GM12878 (cell line): ENCODE measurements at regions not wholly inside any gene's neighbourhood (a gene's known extent, or its start where the extent isn't known, plus 50 kb on each side); places are given as distances from the start of the nearest gene placed in this dataset.

ENCODE experiments used
- ATAC-seq: fragments of 200-7000 bp; cut with Tn5 transposase; 3 replicates; pipeline ENCODE4 v1.9.1; 2020; ENCODE audit warnings: mild to moderate bottlenecking, moderate library complexity
- BruUV-seq: library from RNA; stranded (reverse); fragments of 400-500 nt; replicated peaks from 2 replicates; lab custom pipeline; 2021; lab: Mats Ljungman, UMichigan
- CTCF ChIA-PET: fragments of 300-600 bp; sonication (Branson Sonifier 250); formaldehyde crosslinking; extraction: SDS; loops from one replicate; lab custom pipeline; 2021; ENCODE audit warnings: inconsistent platforms; lab: Yijun Ruan, JAX
- POLR2A ChIA-PET: fragments of 350-600 bp; formaldehyde crosslinking; extraction: SDS; loops from one replicate; lab custom pipeline; 2021; ENCODE audit warnings: inconsistent platforms; lab: Charles Lee
- RAD21 ChIA-PET: fragments of 300-600 bp; sonication (Branson Sonifier 250); formaldehyde crosslinking; loops from one replicate; lab custom pipeline; 2023; ENCODE audit warnings: antibody characterized with exemption; ENCODE audit not compliant: unreplicated experiment; lab: Charles Lee
- SMC1A ChIA-PET: fragments of 300-600 bp; sonication (Branson Sonifier 250); formaldehyde crosslinking; loops from one replicate; lab custom pipeline; 2023; ENCODE audit not compliant: unreplicated experiment, uncharacterized antibody; lab: Charles Lee
- DNase-seq: peaks from one replicate; pipeline ENCODE4 v3.0.0-alpha.2; 2011; ENCODE audit warnings: low read depth, low spot score
- FAIRE-seq: peaks from 3 replicates; lab custom pipeline; 2011; peaks lifted over from hg19 to GRCh38; lab: Jason Lieb, UNC
- H2AFZ ChIP-seq: 2 replicates; pipeline ENCODE4 v1.6.0; 2011; ENCODE audit warnings: low read depth, low read length, control low read depth; ENCODE audit not compliant: control insufficient read depth
- H3K27ac ChIP-seq: 2 replicates; pipeline ENCODE4 v1.5.1; 2011; ENCODE audit warnings: control low read depth; ENCODE audit not compliant: control insufficient read depth, insufficient read depth
- H3K27me3 ChIP-seq, 2 experiments: replicated peaks in 1 of 2; 2 replicates each; pipeline versions ENCODE4 v1.6.0 to v1.6.1; 2011; ENCODE audit warnings: low read length in 1 of 2; ENCODE audit not compliant: control insufficient read depth in 2 of 2, insufficient read depth in 2 of 2
- H3K36me3 ChIP-seq, 2 experiments: 2 replicates each; pipeline ENCODE4 v1.5.1; 2011; ENCODE audit warnings: low read length in 1 of 2; ENCODE audit not compliant: control insufficient read depth in 2 of 2, insufficient read depth in 2 of 2
- H3K4me1 ChIP-seq: 2 replicates; pipeline ENCODE4 v1.6.1; 2011; ENCODE audit warnings: mild to moderate bottlenecking, low read length, moderate library complexity, mixed read lengths; ENCODE audit not compliant: control insufficient read depth, insufficient read depth
- H3K4me2 ChIP-seq: 2 replicates; pipeline ENCODE4 v1.6.0; 2011; ENCODE audit warnings: control low read depth; ENCODE audit not compliant: control insufficient read depth, insufficient read depth
- H3K4me3 ChIP-seq: fragments of 200-600 bp; sonication (generic); 2 replicates; pipeline ENCODE4 v1.5.1; 2016
- H3K79me2 ChIP-seq: 2 replicates; pipeline ENCODE4 v1.6.0; 2011; ENCODE audit warnings: low read length; ENCODE audit not compliant: control insufficient read depth, insufficient read depth
- H3K9ac ChIP-seq: 2 replicates; pipeline ENCODE4 v1.8.0; 2011; ENCODE audit warnings: low read length, control low read depth, mixed read lengths; ENCODE audit not compliant: control insufficient read depth, insufficient read depth
- H3K9me3 ChIP-seq: replicated peaks from 3 replicates; pipeline ENCODE4 v1.5.1; 2011; ENCODE audit warnings: mild to moderate bottlenecking, low read length; ENCODE audit not compliant: control insufficient read depth, insufficient read depth
- H4K20me1 ChIP-seq: 2 replicates; pipeline ENCODE4 v1.6.0; 2011; ENCODE audit not compliant: control insufficient read depth, insufficient read depth
- ATF3 ChIP-seq: IDR thresholded peaks from 2 replicates; pipeline ENCODE4 v1.6.1; 2011; ENCODE audit warnings: low read depth, mild to moderate bottlenecking, low read length, moderate library complexity, borderline replicate concordance; ENCODE audit errors: extremely low read depth
- BCL11A ChIP-seq: IDR thresholded peaks from 2 replicates; pipeline ENCODE4 v1.6.1; 2011; ENCODE audit warnings: low read depth, low read length
- CUX1 ChIP-seq: IDR thresholded peaks from 2 replicates; pipeline ENCODE4 v1.6.1; 2012; ENCODE audit warnings: improper control_type of control experiment, low read depth, low read length; ENCODE audit not compliant: insufficient replicate concordance
- EZH2 ChIP-seq: IDR thresholded peaks from 2 replicates; pipeline ENCODE4 v1.6.1; 2012; ENCODE audit warnings: low read depth, mild to moderate bottlenecking, control low read depth, inconsistent platforms, low read length, borderline replicate concordance; ENCODE audit not compliant: control insufficient read depth
- IRF3 ChIP-seq: fragments of 450-650 bp; IDR thresholded peaks from 2 replicates; pipeline ENCODE4 v1.6.1; 2014; ENCODE audit warnings: mild to moderate bottlenecking
- MTA3 ChIP-seq: IDR thresholded peaks from 2 replicates; pipeline ENCODE4 v1.6.1; 2012; ENCODE audit warnings: low read length, inconsistent platforms, borderline replicate concordance
- NBN ChIP-seq: fragments of 450-650 bp; IDR thresholded peaks from 2 replicates; pipeline ENCODE4 v1.6.1; 2016
- POLR2AphosphoS2 ChIP-seq: IDR thresholded peaks from 2 replicates; pipeline ENCODE4 v1.6.1; 2011; ENCODE audit warnings: low read depth, mild to moderate bottlenecking, low read length, improper control_type of control experiment, moderate library complexity
- RUNX3 ChIP-seq: IDR thresholded peaks from 2 replicates; pipeline ENCODE4 v1.6.1; 2012; ENCODE audit warnings: low read length, inconsistent platforms
- ZBTB11 ChIP-seq: fragments of 450-650 bp; formaldehyde crosslinking; IDR thresholded peaks from 2 replicates; pipeline ENCODE4 v1.5.0; 2022; ENCODE audit warnings: mild to moderate bottlenecking, missing genetic modification characterization
- ZNF217 ChIP-seq: fragments of 450-650 bp; IDR thresholded peaks from 2 replicates; pipeline ENCODE4 v1.6.1; 2017; ENCODE audit warnings: antibody characterized with exemption, mild to moderate bottlenecking
- WGBS: methylation state at CpG from one replicate; pipeline ENCODE4 v1.1.6; 2016; ENCODE audit warnings: low lambda C conversion rate; ENCODE audit not compliant: insufficient replicate concordance, insufficient coverage; ENCODE audit errors: missing lambda C conversion rate; 5-methylcytosine and 5-hydroxymethylcytosine counted together
- in situ Hi-C: fragments of 300-500 bp; cut with MboI; formaldehyde crosslinking; loops from 9 replicates; pipeline ENCODE4 v1.14.3; 2018; ENCODE audit warnings: mixed read lengths
- intact Hi-C: fragments of 100-400 bp; cut with micrococcal nuclease; formaldehyde crosslinking; loops from one replicate; pipeline ENCODE4 v1.14.2; 2022; ENCODE audit not compliant: unreplicated experiment

- TF ChIP-seq ATF3, result no peak
- TF ChIP-seq NBN, result no peak
- TF ChIP-seq ZNF217, result no peak
These were observed 136.0 kb upstream of the NRSN1 start (continued) for GRCh38 chr6:23989885-23990533.

- BruUV-seq, result no TSS peak
- ChIA-PET RAD21 (no interaction called here), SMC1A (no interaction called here), CTCF (no interaction called here), POLR2A (no interaction called here)
- H3K36me3 ChIP-seq, result no peaks in the 10 kb centered on the region
- H3K4me2 ChIP-seq, result no peak overlapping the region
- no peak overlapping the region for H3K27ac ChIP-seq
- DNase-seq (no peak), ATAC-seq (no peak), FAIRE-seq (no peak)
- no peaks in the 10 kb centered on the region for H3K9me3 ChIP-seq
- no peaks in the 10 kb centered on the region for H4K20me1 ChIP-seq
- in situ Hi-C loops, result no loop called here
- no peak overlapping the region for H3K9ac ChIP-seq
- no peak overlapping the region for H3K4me3 ChIP-seq
- intact Hi-C loops, result no loop called here
- H2AFZ ChIP-seq, result no peak overlapping the region
- WGBS, result 0% methylated on average over 1 of the region's 1 CpG
- H3K79me2 ChIP-seq, result no peaks in the 10 kb centered on the region
- H3K4me1 ChIP-seq, result no peaks in the 10 kb centered on the region
- H3K27me3 ChIP-seq, result no peaks in the 10 kb centered on the region
- TF ChIP-seq IRF3 (no peak), BCL11A (no peak), CUX1 (no peak), EZH2 (no peak), ZBTB11 (no peak), POLR2AphosphoS2 (no peak), ATF3 (no peak), MTA3 (no peak), RUNX3 (no peak)
These were observed 132.0 kb upstream of the NRSN1 start for GRCh38 chr6:23994013-23994412.
